Memory B cell (primary cell): ENCODE measurements at regions not wholly inside any gene's neighbourhood (a gene's known extent, or its start where the extent isn't known, plus 50 kb on each side); places are given as distances from the start of the nearest gene placed in this dataset.

Experiments
- ATAC-seq: fragments of 150-1000 bp; cut with Tn5 transposase; 2 replicates; pipeline ENCODE4 v1.10.0; 2021; ENCODE audit warnings: low read depth, mild to moderate bottlenecking, moderate library complexity
- DNase-seq, 2 donors: peaks; one replicate each; pipeline ENCODE4 v3.0.0; 2022; ENCODE audit warnings: low spot score in 2 of 2
- H3K27ac Mint-ChIP-seq: one replicate; pipeline ENCODE4 v1.8.0; 2022; ENCODE audit warnings: mild to moderate bottlenecking, moderate library complexity, mixed read lengths
- H3K27me3 Mint-ChIP-seq: one replicate; pipeline ENCODE4 v1.8.0; 2022; ENCODE audit warnings: mixed read lengths
- H3K36me3 Mint-ChIP-seq: one replicate; pipeline ENCODE4 v1.8.0; 2022; ENCODE audit warnings: mild to moderate bottlenecking, mixed read lengths
- H3K4me1 Mint-ChIP-seq: one replicate; pipeline ENCODE4 v1.8.0; 2022; ENCODE audit warnings: mixed read lengths
- H3K4me3 Mint-ChIP-seq: one replicate; pipeline ENCODE4 v1.8.0; 2022; ENCODE audit warnings: mild to moderate bottlenecking, moderate library complexity, mixed read lengths
- H3K9me3 Mint-ChIP-seq: one replicate; pipeline ENCODE4 v1.8.0; 2022; ENCODE audit warnings: mixed read lengths

DNA sequence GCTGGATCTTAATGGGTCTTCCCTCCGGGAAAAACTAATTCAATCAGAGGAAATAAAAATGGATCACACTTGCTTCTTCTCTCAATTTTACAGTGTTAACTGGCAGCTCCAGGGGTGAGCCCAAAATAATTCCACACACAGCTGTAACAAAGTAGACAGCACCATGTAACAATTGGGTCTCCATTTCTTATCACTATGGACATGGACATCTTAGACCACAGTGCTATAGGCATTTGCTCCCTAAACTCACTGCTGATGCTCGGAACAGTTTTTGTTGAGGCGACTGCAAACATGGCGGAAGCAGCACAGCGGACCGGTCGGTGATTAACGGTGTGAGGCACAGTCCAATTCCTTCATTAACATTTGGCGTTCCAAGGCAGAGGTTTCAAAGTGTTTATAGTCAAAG is 144.7 kb upstream of the NCK2 start:
- Mint-ChIP-seq H3K4me3 (no peak overlapping the region), H3K9me3 (no peaks in the 10 kb centered on the region), H3K27ac (no peak overlapping the region), H3K27me3 (peaks cover 13% of the 10 kb centered on the region), H3K4me1 (peaks cover 3% of the 10 kb centered on the region), H3K36me3 (no peaks in the 10 kb centered on the region)
- ATAC-seq (no peak), DNase-seq (no peak)

DNA sequence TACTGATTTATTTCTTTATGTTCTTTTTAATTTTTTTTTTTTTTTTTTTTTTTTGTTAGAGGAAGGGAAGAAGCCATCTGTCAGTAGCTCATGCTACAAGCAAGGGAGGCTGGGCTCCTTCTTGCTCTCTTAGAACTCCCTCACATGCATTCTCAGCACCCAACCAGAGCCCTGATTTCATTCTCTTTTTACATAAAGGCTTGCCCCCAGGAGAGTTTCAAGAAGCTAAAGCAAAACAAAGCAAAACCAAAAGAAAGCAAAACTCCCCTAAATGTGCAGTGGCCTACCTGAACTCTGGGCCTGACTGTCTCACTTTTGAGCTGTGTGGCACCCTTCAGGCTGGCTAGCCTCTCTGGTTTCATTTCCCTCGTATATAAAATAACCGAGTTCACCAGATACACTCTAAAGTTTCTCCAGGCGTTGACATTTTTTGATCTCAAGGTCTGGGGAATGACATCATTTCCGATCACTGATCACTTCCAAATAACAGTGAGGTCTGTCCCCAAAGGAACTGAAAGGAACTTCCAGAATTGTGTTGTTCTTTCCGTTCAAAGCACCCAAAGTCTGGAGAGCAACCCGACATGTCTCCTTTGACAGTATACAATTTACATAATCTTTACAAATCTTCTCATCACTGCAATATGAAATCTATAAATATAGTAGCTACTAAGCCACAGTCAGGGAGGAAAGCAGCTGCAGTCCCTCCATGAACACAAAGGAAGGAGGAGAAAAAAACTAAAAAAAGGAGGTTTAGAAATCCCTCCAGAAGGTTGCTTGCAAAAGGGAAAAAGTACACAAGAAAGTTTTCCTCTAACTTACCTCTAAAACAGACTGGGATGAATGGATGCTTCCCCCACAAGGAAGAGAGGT is 145.6 kb upstream of the NCK2 start:
- Mint-ChIP-seq H3K4me1 (peaks cover 3% of the 10 kb centered on the region), H3K36me3 (no peaks in the 10 kb centered on the region), H3K4me3 (no peak overlapping the region), H3K27me3 (peaks cover 13% of the 10 kb centered on the region), H3K27ac (no peak overlapping the region), H3K9me3 (no peaks in the 10 kb centered on the region)
- DNase-seq = no peak
- no peak for ATAC-seq

DNA sequence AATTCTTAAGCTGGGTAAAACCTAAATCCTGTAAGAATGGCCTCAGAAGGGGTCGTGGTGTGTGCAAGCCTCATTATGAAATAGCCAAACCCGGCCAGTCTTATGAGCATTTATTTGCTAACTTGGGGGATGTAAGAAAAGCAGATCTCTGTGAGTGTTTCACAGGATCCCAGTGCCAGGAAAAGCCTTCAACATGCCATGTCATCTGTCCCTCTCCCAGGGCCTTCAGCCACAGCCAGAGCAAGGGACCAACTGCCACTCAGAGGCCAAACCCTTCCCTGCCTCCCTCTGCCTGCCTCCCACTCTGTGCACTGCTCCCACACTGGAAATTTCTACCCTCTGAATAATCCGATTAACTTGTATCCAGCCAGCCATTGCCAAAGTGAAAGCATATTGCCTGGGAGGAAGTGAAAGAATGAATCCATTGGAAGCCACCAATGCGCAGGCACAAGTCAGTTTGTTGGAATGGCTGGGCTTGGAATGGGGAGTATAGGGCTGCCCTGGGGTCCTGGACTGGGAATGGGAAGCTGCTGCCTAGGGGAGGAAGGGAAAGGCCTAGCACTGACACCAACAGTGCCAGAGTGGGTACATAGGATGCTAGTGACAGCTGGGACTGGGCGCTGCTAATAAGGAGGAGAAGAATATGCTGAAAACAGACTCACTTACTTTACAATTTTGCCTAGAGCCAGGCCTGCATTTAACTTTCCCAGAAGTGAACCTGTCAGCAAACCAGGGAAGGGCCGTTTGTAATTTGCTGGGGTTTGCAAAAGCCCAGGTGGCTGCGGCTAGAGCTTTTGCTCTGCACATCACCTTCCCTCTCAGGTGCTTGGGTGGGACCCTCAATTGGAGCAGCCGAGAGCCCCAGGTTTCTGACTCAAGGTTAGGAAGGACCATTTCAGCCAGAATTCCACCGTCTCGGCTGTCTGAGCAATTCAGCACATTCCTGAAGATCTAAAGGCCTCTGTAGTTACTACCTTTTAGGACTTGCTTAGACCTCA is 146.6 kb upstream of the NCK2 start:
- Mint-ChIP-seq H3K4me3 (no peak overlapping the region), H3K9me3 (no peaks in the 10 kb centered on the region), H3K27me3 (peaks cover 13% of the 10 kb centered on the region), H3K4me1 (peaks cover 3% of the 10 kb centered on the region), H3K27ac (no peak overlapping the region), H3K36me3 (no peaks in the 10 kb centered on the region)
- ATAC-seq (no peak), DNase-seq (no peak)

DNA sequence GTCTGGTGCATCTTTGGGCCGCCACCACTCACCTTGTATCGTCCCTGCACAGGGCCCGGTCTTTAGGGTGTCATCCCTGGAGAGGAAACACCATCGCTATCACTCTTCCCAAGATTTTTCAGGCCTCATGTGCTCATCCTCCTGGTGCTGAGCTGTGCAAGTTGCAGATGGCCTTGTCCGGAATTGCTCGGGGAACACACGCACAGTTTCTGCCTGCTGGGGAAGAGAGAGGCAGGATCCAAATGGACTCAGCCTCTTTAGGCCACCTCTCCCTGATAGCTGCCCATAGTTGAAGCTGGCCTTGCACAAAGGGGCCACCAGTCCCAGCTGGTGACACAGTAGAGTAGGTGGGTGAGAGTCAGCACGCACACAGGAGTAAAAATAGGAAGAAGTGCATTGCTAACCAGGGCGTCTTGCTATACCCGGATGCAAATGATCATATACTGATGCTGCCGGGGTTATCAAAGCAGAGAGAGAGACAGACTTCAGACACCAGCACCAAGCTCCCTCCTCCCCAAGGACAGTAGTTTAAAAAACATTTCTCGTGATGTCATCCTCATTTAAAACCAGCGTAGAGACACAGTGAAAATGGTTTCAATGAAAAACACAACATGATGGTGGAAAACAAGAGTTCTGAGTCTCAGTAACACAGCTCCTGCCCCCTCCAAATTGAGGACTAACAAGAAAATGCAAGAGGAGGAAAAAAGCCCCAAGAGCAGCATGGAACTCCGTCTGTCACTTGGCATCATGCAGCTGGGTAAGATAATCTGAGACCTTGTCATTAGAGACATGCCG is 147.5 kb upstream of the NCK2 start:
- Mint-ChIP-seq H3K27ac (no peak overlapping the region), H3K4me3 (no peak overlapping the region)
- no peak for ATAC-seq

DNA sequence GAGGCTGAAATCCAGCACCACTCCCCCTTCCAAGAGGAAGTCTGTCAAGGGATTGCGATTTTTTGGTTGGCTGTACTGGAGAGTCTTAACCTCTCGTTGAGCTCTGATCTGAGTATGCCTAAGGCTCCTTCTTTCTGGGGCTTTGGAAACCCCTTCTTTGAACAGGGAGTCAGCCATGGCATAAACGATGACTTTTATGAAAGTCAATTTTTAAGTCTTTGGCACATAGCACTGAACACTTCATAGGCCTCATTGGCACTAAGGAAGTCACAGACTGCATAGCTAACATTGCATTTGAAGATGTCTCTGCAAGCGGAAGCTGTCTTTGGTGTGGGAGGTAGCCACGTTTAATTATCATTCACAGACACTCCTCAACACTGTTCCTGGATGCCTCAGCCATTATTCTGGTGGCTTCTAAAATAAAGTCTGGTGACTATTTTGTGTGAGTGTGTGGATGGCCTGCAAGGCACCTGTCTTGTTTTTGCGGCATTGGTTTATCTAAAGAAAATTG is 148.2 kb upstream of the NCK2 start:
- Mint-ChIP-seq H3K27me3 (peaks cover 14% of the 10 kb centered on the region), H3K9me3 (no peaks in the 10 kb centered on the region), H3K4me3 (no peak overlapping the region), H3K27ac (no peak overlapping the region), H3K36me3 (no peaks in the 10 kb centered on the region), H3K4me1 (peaks cover 3% of the 10 kb centered on the region)
- DNase-seq (no peak), ATAC-seq (no peak)

More for the DNA sequence above, 147.5 kb upstream of the NCK2 start:
- Mint-ChIP-seq H3K27me3 (peaks cover 14% of the 10 kb centered on the region), H3K9me3 (no peaks in the 10 kb centered on the region), H3K4me1 (peaks cover 3% of the 10 kb centered on the region), H3K36me3 (no peaks in the 10 kb centered on the region)
- no peak for DNase-seq

DNA sequence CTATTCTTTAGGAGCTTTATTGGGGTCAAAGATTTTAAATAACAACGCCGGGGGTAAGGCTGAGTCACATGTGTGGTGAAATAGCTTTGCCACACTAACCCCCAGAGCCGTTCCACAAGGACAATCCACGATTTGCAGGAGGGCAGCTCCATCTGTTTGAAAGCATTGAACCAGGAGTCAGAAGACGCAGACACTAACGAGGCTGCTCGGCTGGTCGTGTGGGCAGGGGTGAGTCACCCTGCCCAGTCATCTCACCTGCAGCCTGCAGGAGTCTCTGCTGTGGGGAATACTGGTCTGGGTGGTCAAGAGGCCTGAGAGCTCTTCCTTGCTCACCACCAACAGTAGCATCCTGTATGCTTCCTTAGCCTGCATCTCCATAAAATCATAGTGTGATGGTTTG is 149.2 kb upstream of the NCK2 start:
- ATAC-seq (no peak), DNase-seq (no peak)
- Mint-ChIP-seq H3K27ac (no peak overlapping the region), H3K27me3 (peaks cover 13% of the 10 kb centered on the region), H3K4me1 (peaks cover 3% of the 10 kb centered on the region), H3K4me3 (no peak overlapping the region), H3K9me3 (no peaks in the 10 kb centered on the region), H3K36me3 (no peaks in the 10 kb centered on the region)

DNA sequence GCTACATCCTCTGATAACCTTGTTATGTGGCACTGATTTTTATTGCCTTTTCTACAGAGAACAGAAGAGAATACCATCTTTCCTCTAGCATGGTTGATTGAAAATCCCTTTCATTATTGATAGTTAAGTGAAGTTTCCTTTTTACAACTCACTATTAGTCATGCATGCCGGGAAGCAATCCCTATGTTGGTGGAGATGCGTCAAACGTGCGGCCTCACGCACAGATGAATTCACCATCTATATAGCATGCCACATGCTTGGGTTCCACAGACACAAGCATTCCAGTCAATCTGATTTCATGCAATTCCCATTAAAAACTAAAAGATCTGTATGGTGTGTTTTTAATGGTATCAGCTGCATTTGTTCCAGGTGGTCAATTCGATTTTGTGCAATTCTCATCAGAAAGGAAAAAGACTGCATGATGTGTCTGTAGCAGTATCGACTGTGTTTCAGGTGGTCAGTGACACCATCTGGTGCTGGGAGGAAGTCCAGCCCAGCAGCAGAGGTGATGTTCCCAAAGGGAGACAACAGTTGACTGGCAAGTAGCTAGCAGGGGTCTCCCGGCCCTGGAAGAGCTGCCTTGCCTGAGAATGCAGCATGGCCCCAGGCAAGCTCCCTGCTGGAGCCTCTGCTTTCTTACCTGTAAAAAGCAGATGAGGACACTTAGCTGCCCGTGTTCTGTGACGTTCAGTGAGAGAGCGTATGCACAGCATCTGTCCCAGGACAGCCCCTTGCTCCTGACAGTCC is 151.3 kb upstream of the NCK2 start:
- no peak for DNase-seq
- H3K4me1 Mint-ChIP-seq = peaks cover 3% of the 10 kb centered on the region
- H3K27me3 Mint-ChIP-seq = peaks cover 9% of the 10 kb centered on the region
- H3K36me3 Mint-ChIP-seq = peaks cover 3% of the 10 kb centered on the region
- no peak overlapping the region for H3K4me3 Mint-ChIP-seq
- no peak overlapping the region for H3K27ac Mint-ChIP-seq
- peaks cover 6% of the 10 kb centered on the region for H3K9me3 Mint-ChIP-seq
- ATAC-seq = no peak

DNA sequence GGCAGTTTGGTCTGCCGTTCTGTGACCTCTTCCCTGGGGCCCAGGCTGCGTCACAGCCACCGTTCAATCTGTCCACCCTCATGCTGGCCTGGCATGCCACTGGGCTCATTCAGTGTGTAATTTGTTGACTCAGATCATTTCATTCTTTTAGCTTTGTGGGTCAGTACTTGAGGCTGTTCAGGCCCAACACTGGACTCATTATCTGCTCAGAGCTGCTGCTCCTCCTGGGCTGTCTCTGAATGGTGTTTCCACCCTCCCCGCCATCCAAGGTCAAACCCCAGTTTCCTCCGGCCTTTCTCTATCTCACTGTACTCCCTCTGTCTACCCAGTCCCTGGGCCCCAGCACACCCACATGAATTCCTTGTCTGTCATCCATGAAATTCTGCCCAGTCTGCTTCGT is 152.4 kb upstream of the NCK2 start:
- ATAC-seq = no peak
- DNase-seq = no peak
- H3K9me3 Mint-ChIP-seq = peaks cover 11% of the 10 kb centered on the region
- H3K36me3 Mint-ChIP-seq = peaks cover 3% of the 10 kb centered on the region
- H3K4me3 Mint-ChIP-seq = no peak overlapping the region
- no peak overlapping the region for H3K27ac Mint-ChIP-seq
- H3K4me1 Mint-ChIP-seq = peaks cover 3% of the 10 kb centered on the region
- H3K27me3 Mint-ChIP-seq = peaks cover 11% of the 10 kb centered on the region

DNA sequence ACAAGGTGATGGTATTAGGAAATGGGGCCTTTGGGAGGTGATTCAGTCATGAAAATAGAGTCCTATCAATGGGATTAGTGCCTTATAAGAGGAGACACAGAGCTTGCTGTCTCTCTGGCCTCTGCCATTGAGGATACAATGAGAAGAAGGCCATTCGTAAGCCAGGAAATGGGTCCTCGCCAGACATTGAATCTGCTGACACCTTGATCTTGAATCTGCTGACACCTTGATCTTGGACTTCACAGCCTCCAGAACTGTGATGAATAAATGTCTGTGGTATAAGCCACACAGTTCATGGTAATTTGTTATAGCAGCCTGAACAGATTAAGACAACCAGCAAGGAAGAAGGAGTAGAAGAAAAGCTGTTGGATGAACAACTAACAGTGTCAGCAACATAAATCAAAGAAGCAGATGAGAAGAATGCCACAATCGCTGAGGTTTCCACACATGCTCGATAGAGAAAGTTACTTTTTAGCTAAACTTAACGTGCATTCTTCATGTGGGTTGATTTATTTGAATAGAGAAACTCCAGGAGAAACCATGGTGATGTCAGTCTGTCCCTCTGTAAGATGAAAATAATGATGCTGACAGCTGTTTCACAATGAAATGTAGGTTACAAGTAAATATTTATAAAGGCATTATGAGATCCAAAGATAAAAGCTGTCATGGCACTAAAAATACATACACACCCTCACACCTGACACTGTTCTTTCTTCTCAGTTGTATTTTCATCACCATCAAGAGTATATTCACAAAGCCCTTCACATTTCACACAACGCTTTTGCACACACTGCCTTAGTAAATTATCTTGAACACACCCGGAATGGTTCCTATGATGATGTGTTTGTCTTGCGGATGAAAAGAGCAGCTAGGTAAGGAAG is 153.7 kb upstream of the NCK2 start:
- ATAC-seq (no peak), DNase-seq (no peak)
- peaks cover 2% of the 10 kb centered on the region for H3K4me1 Mint-ChIP-seq
- peaks cover 3% of the 10 kb centered on the region for H3K36me3 Mint-ChIP-seq
- no peak overlapping the region for H3K4me3 Mint-ChIP-seq
- no peak overlapping the region for H3K27ac Mint-ChIP-seq
- peaks cover 11% of the 10 kb centered on the region for H3K9me3 Mint-ChIP-seq
- H3K27me3 Mint-ChIP-seq = peaks cover 11% of the 10 kb centered on the region

DNA sequence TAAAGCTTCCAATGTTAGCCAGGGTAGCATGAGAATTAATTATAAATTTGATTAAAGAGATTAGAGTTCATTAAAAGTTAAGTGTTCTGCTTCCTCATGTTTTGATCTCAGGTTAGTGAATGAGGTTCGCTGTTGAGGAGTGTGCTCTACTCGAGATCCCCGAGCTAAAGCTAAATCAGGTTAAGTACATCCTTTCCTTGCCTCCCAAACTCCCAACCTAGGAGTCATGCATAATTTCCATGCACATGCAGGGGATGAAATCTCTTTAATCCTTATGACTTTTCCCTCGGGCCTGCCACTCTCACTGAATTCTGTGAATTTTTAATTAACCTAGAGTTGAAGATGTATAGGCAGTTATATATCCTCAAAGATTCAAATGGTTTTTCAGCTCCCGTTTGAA is 156.1 kb upstream of the NCK2 start:
- H3K27me3 Mint-ChIP-seq = peaks cover 13% of the 10 kb centered on the region
- no peak for ATAC-seq
- H3K27ac Mint-ChIP-seq = no peak overlapping the region
- peaks cover 3% of the 10 kb centered on the region for H3K36me3 Mint-ChIP-seq
- no peaks in the 10 kb centered on the region for H3K4me1 Mint-ChIP-seq
- no peak overlapping the region for H3K4me3 Mint-ChIP-seq
- DNase-seq = no peak
- H3K9me3 Mint-ChIP-seq = peaks cover 11% of the 10 kb centered on the region

DNA sequence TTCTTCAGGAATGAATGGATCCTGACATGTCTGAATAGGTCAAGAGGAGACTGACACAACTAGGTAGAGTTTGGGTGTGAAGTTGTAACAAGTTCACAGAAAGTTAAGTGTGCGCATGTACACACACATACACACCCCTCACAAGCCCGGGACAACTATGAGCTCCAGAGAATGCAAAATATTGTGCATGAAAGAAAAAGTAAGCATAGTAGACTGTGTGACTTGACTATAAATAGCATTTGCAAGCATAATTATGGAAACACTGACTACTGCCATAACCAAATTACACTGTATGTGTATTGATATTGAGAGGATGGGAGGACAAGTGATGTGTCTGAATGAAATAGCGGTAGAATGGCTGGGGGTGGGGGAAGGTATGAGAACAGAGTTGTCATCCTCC is 157.1 kb upstream of the NCK2 start:
- no peak for ATAC-seq
- Mint-ChIP-seq H3K27ac (no peak overlapping the region), H3K27me3 (peaks cover 13% of the 10 kb centered on the region), H3K4me3 (no peak overlapping the region), H3K4me1 (no peaks in the 10 kb centered on the region), H3K36me3 (peaks cover 3% of the 10 kb centered on the region), H3K9me3 (peaks cover 11% of the 10 kb centered on the region)
- no peak for DNase-seq

DNA sequence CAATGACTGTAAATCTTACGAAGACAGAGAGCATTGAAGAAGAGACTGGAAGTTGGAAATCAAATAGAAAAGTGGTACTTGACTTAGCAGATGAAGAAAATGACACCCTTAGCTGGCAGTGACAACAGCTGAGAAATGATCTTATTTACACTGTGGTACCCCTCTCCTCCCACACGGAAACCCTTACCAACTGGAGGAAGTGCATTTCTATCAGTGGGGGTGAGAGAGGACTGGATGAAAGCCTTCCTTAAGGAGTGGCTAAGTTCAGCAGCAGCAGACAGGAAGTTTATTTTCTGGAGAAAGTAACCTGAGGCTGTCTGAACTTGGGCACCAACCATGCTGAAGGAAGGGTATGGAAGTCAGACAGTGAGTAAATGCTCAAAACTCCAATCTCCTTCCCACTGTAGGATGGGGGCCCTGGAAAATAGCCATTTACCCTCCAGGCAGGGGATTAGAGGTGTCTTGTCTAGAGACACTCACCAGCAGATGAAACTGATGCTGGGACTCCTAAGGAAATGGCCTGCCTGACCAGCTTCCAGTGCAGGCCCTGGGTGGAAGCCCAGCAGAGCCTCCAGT is 160.2 kb upstream of the NCK2 start:
- ATAC-seq (no peak), DNase-seq (no peak)
- Mint-ChIP-seq H3K4me3 (no peak overlapping the region), H3K9me3 (peaks cover 9% of the 10 kb centered on the region), H3K4me1 (no peaks in the 10 kb centered on the region), H3K27ac (no peak overlapping the region), H3K36me3 (no peaks in the 10 kb centered on the region), H3K27me3 (peaks cover 11% of the 10 kb centered on the region)
